OCI-LY7 (cell line): ENCODE measurements at regions not wholly inside any gene's neighbourhood (a gene's known extent, or its start where the extent isn't known, plus 50 kb on each side); places are given as distances from the start of the nearest gene placed in this dataset.

Experiments
- EZH2phosphoT487 ChIP-seq: fragments of 200-600 bp; sonication (generic); IDR thresholded peaks from 2 replicates; pipeline ENCODE4 v1.6.1; 2018; ENCODE audit warnings: low read depth, borderline replicate concordance, mild to moderate bottlenecking, mixed run types, antibody characterized with exemption, low read length, moderate library complexity, mixed read lengths
- TF ChIP-seq, protein P1 (sequence below): fragments of 200-600 bp; sonication (generic); conservative IDR thresholded peaks from 2 replicates; pipeline ENCODE4 v1.5.1; 2014; ENCODE audit warnings: mild to moderate bottlenecking, antibody characterized with exemption, low read length, moderate library complexity, mixed read lengths

- TF ChIP-seq, protein P1, sequence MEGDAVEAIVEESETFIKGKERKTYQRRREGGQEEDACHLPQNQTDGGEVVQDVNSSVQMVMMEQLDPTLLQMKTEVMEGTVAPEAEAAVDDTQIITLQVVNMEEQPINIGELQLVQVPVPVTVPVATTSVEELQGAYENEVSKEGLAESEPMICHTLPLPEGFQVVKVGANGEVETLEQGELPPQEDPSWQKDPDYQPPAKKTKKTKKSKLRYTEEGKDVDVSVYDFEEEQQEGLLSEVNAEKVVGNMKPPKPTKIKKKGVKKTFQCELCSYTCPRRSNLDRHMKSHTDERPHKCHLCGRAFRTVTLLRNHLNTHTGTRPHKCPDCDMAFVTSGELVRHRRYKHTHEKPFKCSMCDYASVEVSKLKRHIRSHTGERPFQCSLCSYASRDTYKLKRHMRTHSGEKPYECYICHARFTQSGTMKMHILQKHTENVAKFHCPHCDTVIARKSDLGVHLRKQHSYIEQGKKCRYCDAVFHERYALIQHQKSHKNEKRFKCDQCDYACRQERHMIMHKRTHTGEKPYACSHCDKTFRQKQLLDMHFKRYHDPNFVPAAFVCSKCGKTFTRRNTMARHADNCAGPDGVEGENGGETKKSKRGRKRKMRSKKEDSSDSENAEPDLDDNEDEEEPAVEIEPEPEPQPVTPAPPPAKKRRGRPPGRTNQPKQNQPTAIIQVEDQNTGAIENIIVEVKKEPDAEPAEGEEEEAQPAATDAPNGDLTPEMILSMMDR: no peak
- TF ChIP-seq EZH2phosphoT487: no peak
Measured at GRCh38 chr12:105822131-105823105, 316.3 kb downstream of the NUAK1 start.
